Neural cell (in vitro differentiated cells): ENCODE measurements at regions not wholly inside any gene's neighbourhood (a gene's known extent, or its start where the extent isn't known, plus 50 kb on each side); places are given as distances from the start of the nearest gene placed in this dataset.

Source experiments
- H2AFZ ChIP-seq: fragments of 200-600, 300-800 bp; sonication (generic), shearing (Covaris generic); 2 replicates; pipeline ENCODE4 v1.6.0; 2014; ENCODE audit warnings: low read depth, mild to moderate bottlenecking, antibody characterized with exemption, low read length, moderate library complexity
- H3F3A ChIP-seq: fragments of 200-600 bp; shearing (Covaris generic); 2 replicates; pipeline ENCODE4 v1.6.1; 2016; ENCODE audit warnings: mild to moderate bottlenecking, moderate library complexity, mixed read lengths, antibody characterized with exemption, low read length; ENCODE audit not compliant: insufficient read depth, poor library complexity, severe bottlenecking
- H3K27ac ChIP-seq: fragments of 200-600, 300-800 bp; sonication (generic), shearing (Covaris generic); 2 replicates; pipeline ENCODE4 v1.5.1; 2014; ENCODE audit warnings: mild to moderate bottlenecking, low read length, moderate library complexity
- H3K27me3 ChIP-seq: fragments of 300-800, 200-600 bp; sonication (generic), shearing (Covaris generic); 2 replicates; pipeline ENCODE4 v1.6.0; 2014; ENCODE audit warnings: mild to moderate bottlenecking, low read depth, low read length, moderate library complexity; ENCODE audit not compliant: insufficient read depth
- H3K36me3 ChIP-seq: fragments of 300-800, 200-600 bp; sonication (generic), shearing (Covaris generic); 2 replicates; pipeline ENCODE4 v1.5.1; 2014; ENCODE audit warnings: mild to moderate bottlenecking, antibody characterized with exemption, low read length, moderate library complexity; ENCODE audit not compliant: insufficient read depth
- H3K4me2 ChIP-seq: fragments of 300-800, 200-600 bp; sonication (generic), shearing (Covaris generic); 2 replicates; pipeline ENCODE4 v1.6.0; 2014; ENCODE audit warnings: mild to moderate bottlenecking, low read length
- H3K4me3 ChIP-seq: fragments of 300-800, 200-600 bp; sonication (generic), shearing (Covaris generic); 2 replicates; pipeline ENCODE4 v1.5.1; 2014; ENCODE audit warnings: mild to moderate bottlenecking, low read length, moderate library complexity
- H3K79me2 ChIP-seq: fragments of 200-600 bp; shearing (Covaris generic); replicated peaks from 2 replicates; pipeline ENCODE4 v1.6.0; 2014; ENCODE audit warnings: mild to moderate bottlenecking, low read length, moderate library complexity; ENCODE audit not compliant: insufficient read depth
- H3K9ac ChIP-seq: fragments of 300-800, 200-600 bp; sonication (generic), shearing (Covaris generic); 2 replicates; pipeline ENCODE4 v1.6.1; 2016; ENCODE audit warnings: mild to moderate bottlenecking, low read length, mixed read lengths
- H3K9me2 ChIP-seq: fragments of 200-600 bp; shearing (Covaris generic); 2 replicates; pipeline ENCODE4 v1.6.1; 2016; ENCODE audit warnings: mild to moderate bottlenecking, low read length, mixed read lengths; ENCODE audit not compliant: insufficient read depth
- H3K9me3 ChIP-seq: fragments of 200-600, 300-800 bp; sonication (generic), shearing (Covaris generic); 2 replicates; pipeline ENCODE4 v1.6.1; 2016; ENCODE audit warnings: mild to moderate bottlenecking, mixed run types, low read length, moderate library complexity, mixed read lengths
- H4K20me1 ChIP-seq: fragments of 200-600 bp; shearing (Covaris generic); 2 replicates; pipeline ENCODE4 v1.6.1; 2016; ENCODE audit warnings: mild to moderate bottlenecking, mixed run types; ENCODE audit not compliant: insufficient read depth
- EP300 ChIP-seq: fragments of 450-650 bp; conservative IDR thresholded peaks from 2 replicates; pipeline ENCODE4 v1.6.1; 2014; ENCODE audit warnings: antibody characterized with exemption, mild to moderate bottlenecking, moderate library complexity; ENCODE audit not compliant: poor library complexity, severe bottlenecking
- EZH2 ChIP-seq: fragments of 200-600, 300-800 bp; shearing (Covaris generic), sonication (generic); IDR thresholded peaks from 2 replicates; pipeline ENCODE4 v1.6.1; 2014; ENCODE audit warnings: antibody characterized with exemption, low read length, borderline replicate concordance, mild to moderate bottlenecking; ENCODE audit not compliant: insufficient read depth, poor library complexity, severe bottlenecking
- MXI1 ChIP-seq: fragments of 450-650 bp; conservative IDR thresholded peaks from 2 replicates; pipeline ENCODE4 v1.6.1; 2014; ENCODE audit warnings: antibody characterized with exemption, mild to moderate bottlenecking; ENCODE audit not compliant: poor library complexity, severe bottlenecking
- POLR2AphosphoS5 ChIP-seq: IDR thresholded peaks from 2 replicates; pipeline ENCODE4 v1.6.1; 2012
- RAD21 ChIP-seq: fragments of 450-650 bp; conservative IDR thresholded peaks from 2 replicates; pipeline ENCODE4 v1.6.1; 2014; ENCODE audit warnings: antibody characterized with exemption, mild to moderate bottlenecking, moderate library complexity
- SMC3 ChIP-seq: fragments of 450-650 bp; conservative IDR thresholded peaks from 2 replicates; pipeline ENCODE4 v1.6.1; 2014; ENCODE audit warnings: antibody characterized with exemption, mild to moderate bottlenecking, moderate library complexity; ENCODE audit not compliant: poor library complexity
- TAF1 ChIP-seq: IDR thresholded peaks from 2 replicates; pipeline ENCODE4 v1.6.1; 2012; ENCODE audit warnings: low read depth
- TF ChIP-seq, protein P1 (sequence below): fragments of 450-650 bp; IDR thresholded peaks from 2 replicates; pipeline ENCODE4 v1.5.1; 2014; ENCODE audit warnings: antibody characterized with exemption, mild to moderate bottlenecking, moderate library complexity; ENCODE audit not compliant: poor library complexity, severe bottlenecking
- TF ChIP-seq, protein P2 (sequence below): IDR thresholded peaks from 2 replicates; pipeline ENCODE4 v1.6.1; 2012; ENCODE audit warnings: borderline replicate concordance

DNA sequence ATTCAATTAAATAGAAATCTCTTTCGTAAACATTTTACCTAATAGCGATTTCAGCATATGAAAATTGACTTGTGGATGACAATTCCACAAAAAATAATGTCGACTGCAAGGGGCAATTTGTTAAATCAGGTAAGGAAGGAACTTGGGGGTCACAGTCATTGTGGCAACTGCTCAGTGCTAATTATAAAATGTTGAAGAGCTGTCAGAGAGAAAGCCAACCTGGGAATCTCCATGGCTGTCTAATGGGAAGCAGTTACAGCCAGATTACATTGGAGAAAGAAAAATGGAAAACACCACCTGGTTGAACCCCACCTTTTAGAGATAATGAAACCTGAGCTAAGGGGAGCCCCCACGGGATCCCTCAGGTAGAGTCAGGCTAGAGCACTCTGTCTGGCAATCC, 373.9 kb downstream of the FOXO1 start:
- Histone ChIP-seq H3K27me3 (no peaks in the 10 kb centered on the region), H3K9ac (no peak overlapping the region), H3K36me3 (no peaks in the 10 kb centered on the region), H3K4me3 (no peak overlapping the region), H4K20me1 (no peaks in the 10 kb centered on the region), H3K9me2 (no peaks in the 10 kb centered on the region), H3K9me3 (peaks cover 5% of the 10 kb centered on the region), H2AFZ (no peak overlapping the region), H3K27ac (no peak overlapping the region), H3K79me2 (no peaks in the 10 kb centered on the region), H3K4me2 (no peak overlapping the region), H3F3A (no peaks in the 10 kb centered on the region)
- no peak for TF ChIP-seq EZH2
- no peak for TF ChIP-seq SMC3
- TF ChIP-seq POLR2AphosphoS5 = no peak
- TF ChIP-seq MXI1 = no peak
- TF ChIP-seq, protein P1, sequence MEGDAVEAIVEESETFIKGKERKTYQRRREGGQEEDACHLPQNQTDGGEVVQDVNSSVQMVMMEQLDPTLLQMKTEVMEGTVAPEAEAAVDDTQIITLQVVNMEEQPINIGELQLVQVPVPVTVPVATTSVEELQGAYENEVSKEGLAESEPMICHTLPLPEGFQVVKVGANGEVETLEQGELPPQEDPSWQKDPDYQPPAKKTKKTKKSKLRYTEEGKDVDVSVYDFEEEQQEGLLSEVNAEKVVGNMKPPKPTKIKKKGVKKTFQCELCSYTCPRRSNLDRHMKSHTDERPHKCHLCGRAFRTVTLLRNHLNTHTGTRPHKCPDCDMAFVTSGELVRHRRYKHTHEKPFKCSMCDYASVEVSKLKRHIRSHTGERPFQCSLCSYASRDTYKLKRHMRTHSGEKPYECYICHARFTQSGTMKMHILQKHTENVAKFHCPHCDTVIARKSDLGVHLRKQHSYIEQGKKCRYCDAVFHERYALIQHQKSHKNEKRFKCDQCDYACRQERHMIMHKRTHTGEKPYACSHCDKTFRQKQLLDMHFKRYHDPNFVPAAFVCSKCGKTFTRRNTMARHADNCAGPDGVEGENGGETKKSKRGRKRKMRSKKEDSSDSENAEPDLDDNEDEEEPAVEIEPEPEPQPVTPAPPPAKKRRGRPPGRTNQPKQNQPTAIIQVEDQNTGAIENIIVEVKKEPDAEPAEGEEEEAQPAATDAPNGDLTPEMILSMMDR = no peak
- TF ChIP-seq TAF1 = no peak
- no peak for TF ChIP-seq RAD21
- TF ChIP-seq, protein P2, sequence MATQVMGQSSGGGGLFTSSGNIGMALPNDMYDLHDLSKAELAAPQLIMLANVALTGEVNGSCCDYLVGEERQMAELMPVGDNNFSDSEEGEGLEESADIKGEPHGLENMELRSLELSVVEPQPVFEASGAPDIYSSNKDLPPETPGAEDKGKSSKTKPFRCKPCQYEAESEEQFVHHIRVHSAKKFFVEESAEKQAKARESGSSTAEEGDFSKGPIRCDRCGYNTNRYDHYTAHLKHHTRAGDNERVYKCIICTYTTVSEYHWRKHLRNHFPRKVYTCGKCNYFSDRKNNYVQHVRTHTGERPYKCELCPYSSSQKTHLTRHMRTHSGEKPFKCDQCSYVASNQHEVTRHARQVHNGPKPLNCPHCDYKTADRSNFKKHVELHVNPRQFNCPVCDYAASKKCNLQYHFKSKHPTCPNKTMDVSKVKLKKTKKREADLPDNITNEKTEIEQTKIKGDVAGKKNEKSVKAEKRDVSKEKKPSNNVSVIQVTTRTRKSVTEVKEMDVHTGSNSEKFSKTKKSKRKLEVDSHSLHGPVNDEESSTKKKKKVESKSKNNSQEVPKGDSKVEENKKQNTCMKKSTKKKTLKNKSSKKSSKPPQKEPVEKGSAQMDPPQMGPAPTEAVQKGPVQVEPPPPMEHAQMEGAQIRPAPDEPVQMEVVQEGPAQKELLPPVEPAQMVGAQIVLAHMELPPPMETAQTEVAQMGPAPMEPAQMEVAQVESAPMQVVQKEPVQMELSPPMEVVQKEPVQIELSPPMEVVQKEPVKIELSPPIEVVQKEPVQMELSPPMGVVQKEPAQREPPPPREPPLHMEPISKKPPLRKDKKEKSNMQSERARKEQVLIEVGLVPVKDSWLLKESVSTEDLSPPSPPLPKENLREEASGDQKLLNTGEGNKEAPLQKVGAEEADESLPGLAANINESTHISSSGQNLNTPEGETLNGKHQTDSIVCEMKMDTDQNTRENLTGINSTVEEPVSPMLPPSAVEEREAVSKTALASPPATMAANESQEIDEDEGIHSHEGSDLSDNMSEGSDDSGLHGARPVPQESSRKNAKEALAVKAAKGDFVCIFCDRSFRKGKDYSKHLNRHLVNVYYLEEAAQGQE = no peak

DNA sequence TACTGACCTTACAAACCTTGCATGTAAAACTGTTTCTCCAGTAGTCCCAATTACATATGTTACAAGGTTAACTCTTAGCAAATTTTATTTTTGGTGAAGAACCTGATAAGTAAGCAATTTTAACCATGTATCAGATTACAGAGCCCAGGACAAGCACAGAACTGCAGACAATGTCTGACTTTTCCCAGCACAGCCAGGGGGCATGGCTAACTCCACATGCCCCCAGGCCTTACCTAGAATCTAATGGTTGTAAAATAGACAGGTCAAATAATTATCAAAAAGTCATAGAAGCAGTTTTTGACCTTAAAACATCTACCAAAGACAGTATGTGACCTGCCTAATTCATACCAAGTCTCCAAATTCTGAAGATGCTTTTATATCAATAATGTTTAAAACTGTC, 364.1 kb downstream of the FOXO1 start:
- no peak for TF ChIP-seq SMC3
- H4K20me1 ChIP-seq = no peaks in the 10 kb centered on the region

DNA sequence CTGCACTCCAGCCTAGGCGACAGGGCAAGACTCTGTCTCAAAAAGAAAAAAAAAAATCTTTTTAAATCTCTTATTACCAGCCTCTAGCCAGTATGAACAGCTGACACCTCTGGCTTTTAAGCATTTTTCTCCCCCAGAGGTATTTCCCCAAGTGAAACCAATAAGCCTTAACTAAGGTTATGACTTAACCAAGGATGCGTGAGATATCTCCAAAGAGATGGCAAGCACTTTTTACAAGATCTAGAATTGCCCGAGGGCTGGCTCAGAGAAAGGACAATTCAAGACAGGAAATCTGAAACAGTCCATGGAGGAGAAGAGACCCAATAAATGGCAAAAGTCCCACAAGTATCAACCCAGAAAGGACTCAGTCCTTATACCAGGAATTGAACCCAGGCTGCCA, 362.1 kb downstream of the FOXO1 start:
- H3K36me3 ChIP-seq = no peaks in the 10 kb centered on the region

More for the DNA sequence above, 364.1 kb downstream of the FOXO1 start:
- Histone ChIP-seq H3K27ac (no peak overlapping the region), H3F3A (no peaks in the 10 kb centered on the region), H3K9me3 (peaks cover 14% of the 10 kb centered on the region), H3K4me3 (no peak overlapping the region), H3K79me2 (no peaks in the 10 kb centered on the region), H3K9me2 (no peaks in the 10 kb centered on the region), H3K27me3 (no peaks in the 10 kb centered on the region), H2AFZ (no peak overlapping the region), H3K4me2 (no peak overlapping the region), H3K36me3 (no peaks in the 10 kb centered on the region), H3K9ac (no peak overlapping the region)

More for the DNA sequence above, 362.1 kb downstream of the FOXO1 start:
- Histone ChIP-seq H3K4me2 (no peak overlapping the region), H3K9me2 (no peaks in the 10 kb centered on the region), H3K27me3 (no peaks in the 10 kb centered on the region), H4K20me1 (no peaks in the 10 kb centered on the region), H3F3A (no peaks in the 10 kb centered on the region), H3K9me3 (peaks cover 14% of the 10 kb centered on the region), H3K79me2 (no peaks in the 10 kb centered on the region), H3K4me3 (no peak overlapping the region), H3K27ac (no peak overlapping the region), H2AFZ (no peak overlapping the region), H3K9ac (no peak overlapping the region)
- no peak for TF ChIP-seq POLR2AphosphoS5
- TF ChIP-seq, protein P2 = no peak
- TF ChIP-seq SMC3 = no peak
- no peak for TF ChIP-seq EZH2
- no peak for TF ChIP-seq RAD21
- TF ChIP-seq EP300 = no peak
- TF ChIP-seq MXI1 = no peak
